ENCODE measurements at regions not wholly inside any gene's neighbourhood (a gene's known extent, or its start where the extent isn't known, plus 50 kb on each side); places are given as distances from the start of the nearest gene placed in this dataset.

DNA sequence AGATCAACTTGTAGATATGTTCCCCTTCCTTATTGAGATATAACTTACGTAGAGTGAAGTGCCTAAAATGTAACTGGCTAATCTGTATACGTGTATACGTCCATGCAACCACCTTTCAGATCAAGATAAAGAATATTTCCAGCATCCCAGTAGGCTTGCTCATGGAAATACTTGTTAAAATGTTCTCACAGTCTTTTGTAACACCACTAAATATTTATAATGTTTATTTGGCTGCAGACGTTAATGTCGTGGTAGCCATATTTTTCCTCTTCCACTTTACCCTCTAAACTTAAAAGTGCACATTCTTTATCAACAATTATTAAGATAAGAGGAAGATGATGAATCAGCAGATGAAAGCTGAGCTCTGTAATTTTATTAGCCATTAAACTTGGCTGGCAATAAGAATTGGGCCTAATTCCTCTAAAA, 447.4 kb downstream of the AEBP2 start:
- intact Hi-C loops (cut with micrococcal nuclease) = no loop called here
- BruUV-seq (replicated peaks) = no TSS peak
- CTCF ChIA-PET = no interaction called here
- DNase-seq (ENCODE audit: low read depth, low spot score) (no peak), ATAC-seq (no peak)
- Histone ChIP-seq H3K27me3 (ENCODE audit: insufficient read depth, low read length) (no peaks in the 10 kb centered on the region), H3K4me3 (replicated peaks in 1 of 2; ENCODE audit: low read depth in 1 of 2, low read length in 2 of 2) (no peak overlapping the region), H3K9ac (ENCODE audit: low read length) (no peak overlapping the region), H3K9me3 (ENCODE audit: control insufficient read depth in 1 of 2, insufficient read depth in 1 of 2, low read depth in 1 of 2, low read length in 2 of 2) (no peaks in the 10 kb centered on the region), H4K20me1 (ENCODE audit: insufficient read depth) (no peaks in the 10 kb centered on the region), H3K27ac (ENCODE audit: low read depth, low read length) (no peak overlapping the region), H3K9me2 (ENCODE audit: insufficient read depth) (no peaks in the 10 kb centered on the region), H2AFZ (ENCODE audit: low read depth, low read length, poor library complexity, severe bottlenecking) (no peak overlapping the region), H3K4me1 (ENCODE audit: control insufficient read depth in 1 of 2, insufficient read depth in 2 of 2, low read length in 2 of 2) (no peaks in the 10 kb centered on the region), H3K4me2 (ENCODE audit: low read length) (no peak overlapping the region), H3K79me2 (ENCODE audit: insufficient read depth, low read length) (no peaks in the 10 kb centered on the region), H3K36me3 (ENCODE audit: control insufficient read depth in 1 of 2, insufficient read depth in 2 of 2, low read length in 2 of 2) (no peaks in the 10 kb centered on the region)
- TF ChIP-seq, protein P1, sequence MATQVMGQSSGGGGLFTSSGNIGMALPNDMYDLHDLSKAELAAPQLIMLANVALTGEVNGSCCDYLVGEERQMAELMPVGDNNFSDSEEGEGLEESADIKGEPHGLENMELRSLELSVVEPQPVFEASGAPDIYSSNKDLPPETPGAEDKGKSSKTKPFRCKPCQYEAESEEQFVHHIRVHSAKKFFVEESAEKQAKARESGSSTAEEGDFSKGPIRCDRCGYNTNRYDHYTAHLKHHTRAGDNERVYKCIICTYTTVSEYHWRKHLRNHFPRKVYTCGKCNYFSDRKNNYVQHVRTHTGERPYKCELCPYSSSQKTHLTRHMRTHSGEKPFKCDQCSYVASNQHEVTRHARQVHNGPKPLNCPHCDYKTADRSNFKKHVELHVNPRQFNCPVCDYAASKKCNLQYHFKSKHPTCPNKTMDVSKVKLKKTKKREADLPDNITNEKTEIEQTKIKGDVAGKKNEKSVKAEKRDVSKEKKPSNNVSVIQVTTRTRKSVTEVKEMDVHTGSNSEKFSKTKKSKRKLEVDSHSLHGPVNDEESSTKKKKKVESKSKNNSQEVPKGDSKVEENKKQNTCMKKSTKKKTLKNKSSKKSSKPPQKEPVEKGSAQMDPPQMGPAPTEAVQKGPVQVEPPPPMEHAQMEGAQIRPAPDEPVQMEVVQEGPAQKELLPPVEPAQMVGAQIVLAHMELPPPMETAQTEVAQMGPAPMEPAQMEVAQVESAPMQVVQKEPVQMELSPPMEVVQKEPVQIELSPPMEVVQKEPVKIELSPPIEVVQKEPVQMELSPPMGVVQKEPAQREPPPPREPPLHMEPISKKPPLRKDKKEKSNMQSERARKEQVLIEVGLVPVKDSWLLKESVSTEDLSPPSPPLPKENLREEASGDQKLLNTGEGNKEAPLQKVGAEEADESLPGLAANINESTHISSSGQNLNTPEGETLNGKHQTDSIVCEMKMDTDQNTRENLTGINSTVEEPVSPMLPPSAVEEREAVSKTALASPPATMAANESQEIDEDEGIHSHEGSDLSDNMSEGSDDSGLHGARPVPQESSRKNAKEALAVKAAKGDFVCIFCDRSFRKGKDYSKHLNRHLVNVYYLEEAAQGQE (IDR thresholded peaks at IDR 0.05; ENCODE audit: low read depth) = no peak
- TF ChIP-seq ELF1 (IDR thresholded peaks at IDR 0.05; ENCODE audit: borderline replicate concordance, low read depth) (no peak), ZFX (IDR thresholded peaks at IDR 0.05) (no peak), EGR1 (IDR thresholded peaks at IDR 0.05; ENCODE audit: low read depth) (no peak), YY1 (IDR thresholded peaks at IDR 0.05; ENCODE audit: extremely low read depth, insufficient replicate concordance, low read depth, low read length) (no peak), CEBPB (IDR thresholded peaks at IDR 0.05; ENCODE audit: low read depth) (no peak), EZH2 (IDR thresholded peaks at IDR 0.05) (no peak), ZNF274 (IDR thresholded peaks at IDR 0.05; ENCODE audit: low read depth, low read length) (no peak), JUND (IDR thresholded peaks at IDR 0.05) (no peak), POLR2A (IDR thresholded peaks at IDR 0.05; ENCODE audit: borderline replicate concordance, extremely low read depth, insufficient read depth, insufficient read length) (no peak), TCF7L2 (IDR thresholded peaks at IDR 0.05; ENCODE audit: borderline replicate concordance, extremely low read depth, insufficient read depth, insufficient read length) (no peak)
- TF ChIP-seq, protein P2, sequence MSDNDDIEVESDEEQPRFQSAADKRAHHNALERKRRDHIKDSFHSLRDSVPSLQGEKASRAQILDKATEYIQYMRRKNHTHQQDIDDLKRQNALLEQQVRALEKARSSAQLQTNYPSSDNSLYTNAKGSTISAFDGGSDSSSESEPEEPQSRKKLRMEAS (IDR thresholded peaks at IDR 0.05) = no peak
- POLR2A ChIA-PET = no interaction called here
- RAD21 ChIA-PET (ENCODE audit: low non-redundant PET in 1 of 2, low total read pairs in 2 of 2, uncharacterized antibody in 2 of 2, unreplicated experiment in 2 of 2) = no interaction called here
